ENCODE measurements at regions not wholly inside any gene's neighbourhood (a gene's known extent, or its start where the extent isn't known, plus 50 kb on each side); places are given as distances from the start of the nearest gene placed in this dataset.

- Histone ChIP-seq H3K36me3 (replicated peaks; ENCODE audit: low read depth, low read length) (no peaks in the 10 kb centered on the region), H3K9ac (ENCODE audit: low read length) (peak overlapping the region; percentile 73), H3K4me1 (ENCODE audit: low read length) (peaks cover 62% of the 10 kb centered on the region), H4K20me1 (ENCODE audit: insufficient read depth, low read length) (no peaks in the 10 kb centered on the region), H3K79me2 (ENCODE audit: low read length) (no peaks in the 10 kb centered on the region), H3K4me3 (ENCODE audit: low read length) (peak overlapping the region; percentile 58), H2AFZ (ENCODE audit: low read depth, low read length) (no peak overlapping the region), H3K9me3 (ENCODE audit: insufficient read depth, low read length) (no peaks in the 10 kb centered on the region), H3K4me2 (ENCODE audit: low read length) (peak overlapping the region; percentile 90), H3K27ac (ENCODE audit: low read length) (peak overlapping the region; percentile 99), H3K27me3 (ENCODE audit: low read depth, low read length) (no peaks in the 10 kb centered on the region)
- TF ChIP-seq EZH2phosphoT487 (IDR thresholded peaks at IDR 0.05; ENCODE audit: low read depth) = no peak
- TF ChIP-seq CTCF (IDR thresholded peaks at IDR 0.05; ENCODE audit: low read depth, low read length) = no peak
These were observed 79.8 kb upstream of the ARID1B start for GRCh38 chr6:156697225-156697830.

GRCh38 chr6:156695742-156696141 is 81.4 kb upstream of the ARID1B start:
- Histone ChIP-seq H3K4me2 (ENCODE audit: low read length) (no peak overlapping the region), H3K9me3 (ENCODE audit: insufficient read depth, low read length) (no peaks in the 10 kb centered on the region), H3K79me2 (ENCODE audit: low read length) (no peaks in the 10 kb centered on the region), H4K20me1 (ENCODE audit: insufficient read depth, low read length) (no peaks in the 10 kb centered on the region), H3K27me3 (ENCODE audit: low read depth, low read length) (no peaks in the 10 kb centered on the region), H3K4me3 (ENCODE audit: low read length) (no peak overlapping the region), H2AFZ (ENCODE audit: low read depth, low read length) (no peak overlapping the region), H3K27ac (ENCODE audit: low read length) (no peak overlapping the region), H3K9ac (ENCODE audit: low read length) (no peak overlapping the region), H3K4me1 (ENCODE audit: low read length) (peaks cover 77% of the 10 kb centered on the region), H3K36me3 (replicated peaks; ENCODE audit: low read depth, low read length) (no peaks in the 10 kb centered on the region)
- TF ChIP-seq EZH2phosphoT487 (IDR thresholded peaks at IDR 0.05; ENCODE audit: low read depth) (no peak), CTCF (IDR thresholded peaks at IDR 0.05; ENCODE audit: low read depth, low read length) (no peak)

GRCh38 chr6:156694679-156695078 is 82.5 kb upstream of the ARID1B start:
- Histone ChIP-seq H4K20me1 (ENCODE audit: insufficient read depth, low read length) (no peaks in the 10 kb centered on the region), H3K4me1 (ENCODE audit: low read length) (peaks cover 77% of the 10 kb centered on the region), H3K36me3 (replicated peaks; ENCODE audit: low read depth, low read length) (no peaks in the 10 kb centered on the region), H2AFZ (ENCODE audit: low read depth, low read length) (no peak overlapping the region), H3K4me3 (ENCODE audit: low read length) (no peak overlapping the region), H3K27ac (ENCODE audit: low read length) (no peak overlapping the region), H3K27me3 (ENCODE audit: low read depth, low read length) (no peaks in the 10 kb centered on the region), H3K9ac (ENCODE audit: low read length) (no peak overlapping the region), H3K4me2 (ENCODE audit: low read length) (peak overlapping the region; percentile 15; the same call in 1 of the 2 replicates), H3K79me2 (ENCODE audit: low read length) (no peaks in the 10 kb centered on the region), H3K9me3 (ENCODE audit: insufficient read depth, low read length) (no peaks in the 10 kb centered on the region)
- TF ChIP-seq EZH2phosphoT487 (IDR thresholded peaks at IDR 0.05; ENCODE audit: low read depth) (no peak), CTCF (IDR thresholded peaks at IDR 0.05; ENCODE audit: low read depth, low read length) (no peak)

GRCh38 chr6:156691018-156691417 is 86.2 kb upstream of the ARID1B start:
- no peak for TF ChIP-seq EZH2phosphoT487 (IDR thresholded peaks at IDR 0.05; ENCODE audit: low read depth)
- no peak for TF ChIP-seq CTCF (IDR thresholded peaks at IDR 0.05; ENCODE audit: low read depth, low read length)
- Histone ChIP-seq H4K20me1 (ENCODE audit: insufficient read depth, low read length) (no peaks in the 10 kb centered on the region), H3K4me1 (ENCODE audit: low read length) (peaks cover 59% of the 10 kb centered on the region), H3K9ac (ENCODE audit: low read length) (peak overlapping the region; percentile 32; the same call in 1 of the 2 replicates), H2AFZ (ENCODE audit: low read depth, low read length) (0 out of 2 replicates have a peak overlapping the region, but pooled peaks have one; percentile 5), H3K36me3 (replicated peaks; ENCODE audit: low read depth, low read length) (no peaks in the 10 kb centered on the region), H3K4me2 (ENCODE audit: low read length) (peak overlapping the region; percentile 67), H3K4me3 (ENCODE audit: low read length) (peak overlapping the region; percentile 23; the same call in 1 of the 2 replicates), H3K79me2 (ENCODE audit: low read length) (no peaks in the 10 kb centered on the region), H3K9me3 (ENCODE audit: insufficient read depth, low read length) (no peaks in the 10 kb centered on the region), H3K27ac (ENCODE audit: low read length) (peak overlapping the region; percentile 57), H3K27me3 (ENCODE audit: low read depth, low read length) (no peaks in the 10 kb centered on the region; the same call in 1 of the 2 replicates)
